WTC11 (cell line): ENCODE measurements at regions not wholly inside any gene's neighbourhood (a gene's known extent, or its start where the extent isn't known, plus 50 kb on each side); places are given as distances from the start of the nearest gene placed in this dataset.

Experiments
- AFF4 ChIP-seq: sonication (generic); formaldehyde crosslinking; IDR thresholded peaks from 2 replicates; pipeline ENCODE4 v1.8.1; 2023; ENCODE audit warnings: mild to moderate bottlenecking, missing genetic modification reagents, borderline replicate concordance
- CTCF ChIP-seq: fragments of 200-600 bp; IDR thresholded peaks from 2 replicates; pipeline ENCODE4 v1.8.0; 2022; ENCODE audit warnings: antibody characterized with exemption
- FOXP1 ChIP-seq: sonication (generic); formaldehyde crosslinking; IDR thresholded peaks from 2 replicates; pipeline ENCODE4 v1.8.0; 2022; ENCODE audit warnings: missing genetic modification reagents, mild to moderate bottlenecking, moderate library complexity, borderline replicate concordance
- GRHL2 ChIP-seq: fragments of 250-450 bp; sonication (Bioruptor Pico); IDR thresholded peaks from 2 replicates; pipeline ENCODE4 v1.8.0; 2022; ENCODE audit warnings: mild to moderate bottlenecking, moderate library complexity; ENCODE audit not compliant: insufficient replicate concordance, severe bottlenecking
- KAT7 ChIP-seq: sonication (generic); formaldehyde crosslinking; IDR thresholded peaks from 2 replicates; pipeline ENCODE4 v1.8.1; 2023; ENCODE audit warnings: missing genetic modification reagents, mild to moderate bottlenecking, borderline replicate concordance
- SMAD3 ChIP-seq: sonication (generic); formaldehyde crosslinking; IDR thresholded peaks from 2 replicates; pipeline ENCODE4 v1.8.0; 2022; ENCODE audit warnings: missing genetic modification reagents, mild to moderate bottlenecking, borderline replicate concordance
- TCF7 ChIP-seq: sonication (generic); formaldehyde crosslinking; IDR thresholded peaks from 2 replicates; pipeline ENCODE4 v1.8.0; 2022; ENCODE audit warnings: mild to moderate bottlenecking, low read depth, missing genetic modification reagents, moderate library complexity
- ZNF232 ChIP-seq: sonication (generic); formaldehyde crosslinking; IDR thresholded peaks from 2 replicates; pipeline ENCODE4 v1.8.0; 2022; ENCODE audit warnings: mild to moderate bottlenecking, missing genetic modification reagents

GRCh38 chrX:39238006-39238405 lies 436.7 kb downstream of the MID1IP1 start:
- no peak for TF ChIP-seq CTCF
- TF ChIP-seq TCF7, result no peak
- TF ChIP-seq KAT7 (CRISPR knock-in tag), result no peak
- TF ChIP-seq GRHL2 (CRISPR knock-in tag), result no peak
- TF ChIP-seq FOXP1 (CRISPR knock-in tag), result no peak
- TF ChIP-seq AFF4 (CRISPR knock-in tag), result no peak
- TF ChIP-seq ZNF232 (CRISPR knock-in tag), result no peak
- no peak for TF ChIP-seq SMAD3 (CRISPR knock-in tag)
